ENCODE measurements at regions not wholly inside any gene's neighbourhood (a gene's known extent, or its start where the extent isn't known, plus 50 kb on each side); places are given as distances from the start of the nearest gene placed in this dataset.

DNA sequence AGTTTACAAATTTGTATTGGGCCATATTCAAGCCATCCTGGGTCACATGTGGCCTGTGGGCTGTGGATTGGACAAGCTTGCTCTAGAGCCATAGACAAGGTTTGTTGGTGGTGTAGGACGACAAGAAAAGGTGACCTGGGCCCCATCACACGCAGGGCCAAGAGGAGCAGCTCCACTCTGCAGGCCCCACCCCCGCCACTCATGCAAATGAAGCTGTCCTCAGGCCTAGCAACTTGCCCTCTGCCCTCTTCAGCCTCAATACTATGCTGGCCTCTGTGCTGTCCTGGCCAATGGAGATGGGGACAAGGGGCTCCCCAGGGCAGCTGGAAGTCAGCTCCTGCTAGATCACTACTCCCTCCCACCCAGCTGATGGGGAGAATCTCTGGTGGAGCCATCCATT, 55.2 kb upstream of the TMEM252 start:
- TF ChIP-seq SP1 (IDR thresholded peaks at IDR 0.05) (no peak), ELF4 (IDR thresholded peaks at IDR 0.05) (no peak), L3MBTL2 (conservative IDR thresholded peaks at IDR 0.05) (no peak), FOXM1 (IDR thresholded peaks at IDR 0.05; ENCODE audit: borderline replicate concordance) (no peak), NFRKB (IDR thresholded peaks at IDR 0.05) (no peak), HDGF (IDR thresholded peaks at IDR 0.05; ENCODE audit: borderline replicate concordance) (no peak), FOXA1 (IDR thresholded peaks at IDR 0.05) (no peak), FOXK2 (IDR thresholded peaks at IDR 0.05) (no peak), BHLHE40 (IDR thresholded peaks at IDR 0.05; ENCODE audit: borderline replicate concordance) (no peak), SUZ12 (IDR thresholded peaks at IDR 0.05) (no peak), TARDBP (IDR thresholded peaks at IDR 0.05) (no peak), LEF1 (IDR thresholded peaks at IDR 0.05; ENCODE audit: borderline replicate concordance) (no peak)
- TF ChIP-seq, protein P1, sequence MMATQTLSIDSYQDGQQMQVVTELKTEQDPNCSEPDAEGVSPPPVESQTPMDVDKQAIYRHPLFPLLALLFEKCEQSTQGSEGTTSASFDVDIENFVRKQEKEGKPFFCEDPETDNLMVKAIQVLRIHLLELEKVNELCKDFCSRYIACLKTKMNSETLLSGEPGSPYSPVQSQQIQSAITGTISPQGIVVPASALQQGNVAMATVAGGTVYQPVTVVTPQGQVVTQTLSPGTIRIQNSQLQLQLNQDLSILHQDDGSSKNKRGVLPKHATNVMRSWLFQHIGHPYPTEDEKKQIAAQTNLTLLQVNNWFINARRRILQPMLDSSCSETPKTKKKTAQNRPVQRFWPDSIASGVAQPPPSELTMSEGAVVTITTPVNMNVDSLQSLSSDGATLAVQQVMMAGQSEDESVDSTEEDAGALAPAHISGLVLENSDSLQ (IDR thresholded peaks at IDR 0.05): no peak
